ENCODE measurements at regions not wholly inside any gene's neighbourhood (a gene's known extent, or its start where the extent isn't known, plus 50 kb on each side); places are given as distances from the start of the nearest gene placed in this dataset.

DNA sequence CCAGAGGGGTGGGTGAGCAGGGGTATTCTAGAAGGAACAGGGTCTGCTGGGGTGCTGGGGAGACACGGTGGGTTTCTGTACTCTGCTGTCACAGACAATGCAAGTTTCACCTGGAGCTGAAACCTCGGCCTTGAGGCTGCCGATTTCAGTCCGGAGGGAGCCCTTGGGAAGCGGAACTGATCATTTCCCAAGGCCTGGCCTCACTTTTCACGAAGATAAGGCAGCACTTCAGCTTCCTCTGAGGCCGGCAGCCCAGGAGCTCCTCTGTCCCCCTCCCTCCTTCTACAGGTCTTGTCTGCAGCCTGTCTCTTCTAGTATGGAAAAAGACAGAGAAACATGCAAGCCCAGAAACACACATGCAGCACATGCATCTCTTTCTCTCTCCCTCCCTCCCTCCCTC, 242.1 kb downstream of the CDC5L start:
- ATAC-seq: no peak
- no peak for DNase-seq
- no peaks in the 10 kb centered on the region for H3K36me3 Mint-ChIP-seq (ENCODE audit: low read depth)
- peaks cover 18% of the 10 kb centered on the region for H3K4me1 Mint-ChIP-seq
- H3K9me3 ChIP-seq (ENCODE audit: control insufficient read depth, low read length, poor library complexity, severe bottlenecking): no peaks in the 10 kb centered on the region
- no peak overlapping the region for H3K4me3 Mint-ChIP-seq
- H3K27ac Mint-ChIP-seq: peak overlapping the region; percentile 8
- H3K27me3 Mint-ChIP-seq: peaks cover 17% of the 10 kb centered on the region

DNA sequence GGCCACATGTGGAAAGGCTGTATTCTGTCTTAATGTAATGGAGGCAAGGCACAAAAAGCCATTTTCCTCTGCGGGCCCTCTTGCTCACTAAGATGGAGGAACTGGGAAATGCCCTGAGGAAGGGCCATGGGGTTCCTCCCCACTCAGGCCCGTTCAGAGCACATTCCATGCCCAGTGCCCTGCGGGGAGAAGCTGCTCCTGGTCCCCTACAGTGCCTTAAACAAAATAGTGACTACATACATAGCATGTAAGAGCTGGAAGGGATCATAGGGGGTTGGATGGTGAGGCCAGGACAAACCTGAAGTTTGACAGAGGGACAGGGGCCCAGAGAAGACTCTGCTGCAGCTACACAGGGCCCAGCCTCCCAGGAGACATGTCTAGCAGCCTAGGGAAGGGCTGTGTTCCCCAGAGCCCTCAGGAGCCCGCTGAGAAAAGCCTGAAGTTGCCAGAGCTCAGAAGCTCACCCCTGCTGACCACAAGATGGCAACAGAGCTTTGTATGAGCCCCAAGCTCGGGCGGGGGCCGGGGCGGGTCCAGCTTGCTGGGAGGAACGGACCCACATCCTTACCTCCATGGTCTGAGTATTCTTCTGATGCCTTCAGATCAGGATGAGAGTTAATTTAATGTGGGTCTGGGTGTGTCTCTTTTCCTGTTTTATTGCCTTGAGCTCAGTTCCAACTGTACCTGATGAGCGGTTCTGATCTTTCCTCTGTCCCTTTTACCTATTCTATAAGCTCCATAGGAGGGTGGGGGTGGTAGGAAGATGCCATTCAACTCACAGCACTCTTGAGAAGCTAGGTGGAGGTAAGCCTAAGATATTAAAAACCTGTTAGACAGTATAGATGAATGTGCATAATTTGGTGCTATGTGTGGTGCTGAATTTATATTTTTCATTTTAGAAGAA, 242.9 kb downstream of the CDC5L start:
- peak in 1 of 3 donors; percentile 8 for DNase-seq
- Mint-ChIP-seq H3K4me1 (peaks cover 19% of the 10 kb centered on the region), H3K27ac (peak overlapping the region; percentile 8), H3K27me3 (peaks cover 20% of the 10 kb centered on the region), H3K36me3 (ENCODE audit: low read depth) (no peaks in the 10 kb centered on the region), H3K4me3 (no peak overlapping the region)
- H3K9me3 ChIP-seq (ENCODE audit: control insufficient read depth, low read length, poor library complexity, severe bottlenecking): no peaks in the 10 kb centered on the region
- peak; percentile 54 for ATAC-seq

DNA sequence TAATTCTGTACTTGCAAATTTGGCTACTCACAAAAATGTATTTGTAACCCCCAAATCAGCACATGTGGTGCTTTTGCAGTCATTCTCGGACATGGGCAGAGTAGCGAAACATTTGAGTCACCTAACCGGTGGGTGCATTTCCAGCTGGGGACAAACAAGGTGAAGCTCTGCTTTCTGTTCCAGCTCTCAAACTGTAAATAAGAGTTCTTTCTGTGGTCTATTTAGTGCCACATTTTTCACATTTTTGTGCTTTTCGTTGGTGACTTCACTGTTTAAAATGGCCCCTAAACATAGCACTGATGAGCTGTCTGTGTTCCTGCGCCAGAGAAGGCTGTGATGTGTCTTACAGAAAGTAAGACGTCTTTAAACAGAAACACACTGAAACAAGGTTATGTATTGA, 244.5 kb downstream of the CDC5L start:
- no peaks in the 10 kb centered on the region for H3K36me3 Mint-ChIP-seq (ENCODE audit: low read depth)
- H3K9me3 ChIP-seq (ENCODE audit: control insufficient read depth, low read length, poor library complexity, severe bottlenecking): no peaks in the 10 kb centered on the region
- no peak overlapping the region for H3K4me3 Mint-ChIP-seq
- peaks cover 30% of the 10 kb centered on the region for H3K27me3 Mint-ChIP-seq
- peaks cover 14% of the 10 kb centered on the region for H3K4me1 Mint-ChIP-seq
- H3K27ac Mint-ChIP-seq: no peak overlapping the region
- DNase-seq: no peak
- ATAC-seq: no peak

DNA sequence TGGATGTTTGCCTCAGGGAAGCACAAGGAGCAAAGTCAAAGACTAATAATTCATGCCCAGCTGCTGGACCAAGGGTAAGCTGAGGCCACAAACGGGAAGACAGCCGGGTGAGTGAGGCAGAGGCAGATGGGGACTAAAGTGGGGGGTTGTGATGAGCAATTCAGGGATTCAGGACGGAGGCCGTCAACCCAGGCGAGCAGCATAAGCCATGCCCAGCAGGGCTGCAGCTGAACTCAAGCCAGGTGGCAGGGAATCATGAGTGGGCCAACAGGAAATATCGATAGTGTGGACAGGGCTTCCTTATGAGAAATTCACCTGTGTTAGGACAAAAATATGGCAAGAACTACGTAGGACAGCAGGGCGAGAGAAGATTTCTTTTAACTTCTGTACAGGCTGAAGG, 246.8 kb downstream of the CDC5L start:
- H3K4me3 Mint-ChIP-seq: no peak overlapping the region
- no peaks in the 10 kb centered on the region for H3K36me3 Mint-ChIP-seq (ENCODE audit: low read depth)
- no peaks in the 10 kb centered on the region for H3K9me3 ChIP-seq (ENCODE audit: control insufficient read depth, low read length, poor library complexity, severe bottlenecking)
- ATAC-seq (no peak), DNase-seq (no peak)
- peaks cover 30% of the 10 kb centered on the region for H3K27me3 Mint-ChIP-seq
- peaks cover 13% of the 10 kb centered on the region for H3K4me1 Mint-ChIP-seq
- no peak overlapping the region for H3K27ac Mint-ChIP-seq

DNA sequence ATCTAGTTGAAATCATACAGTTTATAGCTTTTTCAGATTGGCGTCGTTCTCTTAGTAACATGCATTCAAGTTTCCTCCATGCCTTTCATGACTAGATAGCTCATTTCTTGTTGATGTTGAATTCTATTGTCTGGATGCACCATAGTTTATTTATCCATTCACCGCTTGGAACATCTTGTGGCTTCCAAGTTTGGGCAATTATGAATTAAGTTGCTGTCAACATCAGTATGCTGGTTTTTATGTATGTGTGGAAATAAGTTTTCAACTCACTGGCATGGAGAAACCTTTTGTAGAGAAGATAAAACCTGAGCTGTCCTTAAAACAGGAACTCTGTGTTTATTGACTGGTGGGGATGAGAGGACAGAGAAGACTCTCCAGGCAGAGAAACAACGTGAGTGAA, 248.0 kb downstream of the CDC5L start:
- no peaks in the 10 kb centered on the region for H3K36me3 Mint-ChIP-seq (ENCODE audit: low read depth)

DNA sequence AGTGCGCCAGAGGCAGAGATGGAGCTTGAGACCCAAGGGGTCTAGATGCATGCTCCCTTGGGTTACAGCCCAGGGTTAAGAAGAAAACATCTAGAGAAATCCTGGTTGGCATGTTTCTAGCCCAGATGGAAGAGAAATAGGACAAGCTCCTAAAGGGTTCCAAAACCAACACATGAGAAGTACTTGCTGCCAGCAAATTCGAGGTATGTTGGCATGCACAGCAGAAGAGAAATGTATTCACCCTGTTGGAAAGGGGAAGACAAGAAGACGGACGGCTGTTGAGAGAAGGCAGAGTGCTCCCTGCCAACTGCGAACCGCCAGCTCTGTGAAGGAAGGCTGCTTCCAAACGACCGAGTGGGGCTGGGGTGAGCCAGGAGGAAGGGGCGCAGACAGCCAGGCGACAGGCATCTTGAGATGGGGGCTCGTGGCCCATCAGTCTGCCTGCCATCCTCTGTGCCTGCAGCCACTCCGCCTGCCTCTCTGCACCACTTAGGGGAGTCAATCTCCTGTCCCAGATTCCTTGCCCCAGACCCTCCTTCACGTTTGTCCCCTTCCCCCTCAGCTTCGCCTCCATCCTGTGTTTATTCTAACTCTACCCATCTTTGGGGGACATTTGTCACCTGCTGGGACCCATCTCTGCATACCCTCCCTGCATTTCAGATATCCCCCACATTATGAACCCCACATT, 249.2 kb downstream of the CDC5L start:
- Mint-ChIP-seq H3K27ac (no peak overlapping the region), H3K4me1 (peaks cover 2% of the 10 kb centered on the region), H3K27me3 (peaks cover 23% of the 10 kb centered on the region), H3K36me3 (ENCODE audit: low read depth) (no peaks in the 10 kb centered on the region), H3K4me3 (no peak overlapping the region)
- no peak for DNase-seq
- H3K9me3 ChIP-seq (ENCODE audit: control insufficient read depth, low read length, poor library complexity, severe bottlenecking): no peaks in the 10 kb centered on the region
- no peak for ATAC-seq

More for the DNA sequence above, 248.0 kb downstream of the CDC5L start:
- H3K9me3 ChIP-seq (ENCODE audit: control insufficient read depth, low read length, poor library complexity, severe bottlenecking): no peaks in the 10 kb centered on the region
- no peak overlapping the region for H3K4me3 Mint-ChIP-seq
- ATAC-seq: no peak
- peaks cover 7% of the 10 kb centered on the region for H3K4me1 Mint-ChIP-seq
- DNase-seq: no peak
- peaks cover 29% of the 10 kb centered on the region for H3K27me3 Mint-ChIP-seq
- no peak overlapping the region for H3K27ac Mint-ChIP-seq

DNA sequence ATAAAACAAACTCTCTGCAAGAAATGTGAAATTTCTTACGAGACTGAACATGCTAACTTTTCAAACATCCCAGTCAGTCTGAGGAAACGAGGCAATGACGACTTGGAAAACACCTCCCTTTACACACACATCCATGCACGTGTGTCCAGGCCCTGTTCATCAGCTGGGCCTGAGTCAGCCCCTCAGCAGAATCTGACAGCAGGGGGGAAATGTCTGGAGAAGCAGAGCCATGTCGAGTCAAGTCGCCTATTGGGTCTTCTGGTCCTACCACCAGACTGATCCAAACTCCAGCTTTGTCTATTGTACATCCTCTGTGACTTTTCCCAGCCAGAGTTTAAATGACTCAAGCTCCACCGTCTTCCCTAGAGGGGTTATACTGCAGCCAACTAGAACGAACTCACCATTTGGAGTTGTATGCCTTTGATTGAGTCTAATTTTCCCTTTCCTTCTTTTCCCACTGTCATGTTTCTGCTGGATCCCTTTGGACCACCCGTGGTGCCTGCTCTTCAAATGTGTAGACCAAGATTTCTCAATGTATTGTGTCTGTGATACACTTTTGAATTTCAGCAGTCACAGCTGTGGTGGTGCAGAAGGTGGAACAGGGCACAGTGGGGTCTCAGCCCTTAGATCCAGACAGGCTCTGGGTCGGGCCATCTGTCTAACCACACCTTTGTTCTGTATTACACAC, 254.0 kb downstream of the CDC5L start:
- DNase-seq (no peak), ATAC-seq (no peak)
- peaks cover 2% of the 10 kb centered on the region for H3K4me1 Mint-ChIP-seq
- H3K27me3 Mint-ChIP-seq: peaks cover 13% of the 10 kb centered on the region
- H3K27ac Mint-ChIP-seq: no peak overlapping the region
- peaks cover 3% of the 10 kb centered on the region for H3K36me3 Mint-ChIP-seq (ENCODE audit: low read depth)
- H3K4me3 Mint-ChIP-seq: no peak overlapping the region
- no peaks in the 10 kb centered on the region for H3K9me3 ChIP-seq (ENCODE audit: control insufficient read depth, low read length, poor library complexity, severe bottlenecking)

DNA sequence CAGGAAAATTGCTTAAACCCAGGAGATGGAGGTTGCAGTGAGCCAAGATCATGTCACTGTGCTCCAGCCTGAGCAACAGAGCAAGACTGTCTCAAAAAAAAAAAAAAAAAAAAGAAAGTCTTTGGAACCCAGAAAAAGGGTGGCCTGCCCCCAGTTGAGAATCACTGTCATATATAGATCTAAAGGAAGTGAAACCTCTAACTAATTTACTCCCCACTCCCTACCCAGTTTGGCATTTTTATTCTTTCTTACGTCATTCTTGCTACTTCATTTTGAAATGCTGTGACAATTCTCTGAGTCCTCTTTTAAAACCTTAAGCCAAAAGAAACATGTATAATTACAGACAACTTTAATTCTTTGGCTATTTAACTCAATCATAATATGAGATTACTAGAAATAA, 254.8 kb downstream of the CDC5L start:
- Mint-ChIP-seq H3K4me3 (no peak overlapping the region), H3K4me1 (peaks cover 2% of the 10 kb centered on the region), H3K27ac (no peak overlapping the region), H3K27me3 (peaks cover 13% of the 10 kb centered on the region), H3K36me3 (ENCODE audit: low read depth) (peaks cover 3% of the 10 kb centered on the region)
- no peaks in the 10 kb centered on the region for H3K9me3 ChIP-seq (ENCODE audit: control insufficient read depth, low read length, poor library complexity, severe bottlenecking)
- no peak for DNase-seq
- ATAC-seq: no peak

DNA sequence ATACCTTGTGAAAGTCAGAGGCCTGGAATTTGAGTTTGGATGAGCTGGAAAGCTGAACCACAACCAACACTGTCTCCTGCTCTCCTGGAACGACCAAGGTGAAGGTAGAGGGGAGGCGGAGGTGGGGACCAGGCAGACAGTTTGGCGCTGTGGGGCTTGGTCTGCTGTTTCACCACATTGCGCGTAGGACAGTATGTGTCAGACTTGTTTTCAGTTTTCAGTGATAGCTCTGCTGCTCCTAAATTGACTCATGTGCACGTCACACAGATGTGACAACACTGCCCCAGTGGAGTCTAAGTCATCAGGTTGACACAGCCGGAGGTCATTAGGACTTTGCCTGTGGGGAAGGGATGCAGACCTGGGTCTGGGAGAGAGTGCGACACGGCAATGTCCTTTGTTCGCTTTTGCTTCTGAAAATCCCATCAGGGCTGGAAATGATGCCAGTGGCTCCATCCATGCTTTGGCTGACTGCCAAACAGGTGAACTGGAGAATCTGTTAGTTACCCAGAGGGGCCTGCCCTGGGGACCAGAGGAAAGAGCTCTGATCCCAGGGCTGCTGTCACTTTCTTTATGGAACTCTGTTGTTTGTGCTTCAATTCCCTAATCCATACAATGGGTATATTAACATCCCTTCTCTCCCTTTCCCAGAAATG, 255.5 kb downstream of the CDC5L start:
- H3K9me3 ChIP-seq (ENCODE audit: control insufficient read depth, low read length, poor library complexity, severe bottlenecking): no peaks in the 10 kb centered on the region
- Mint-ChIP-seq H3K4me3 (no peak overlapping the region), H3K36me3 (ENCODE audit: low read depth) (peaks cover 3% of the 10 kb centered on the region), H3K27ac (no peak overlapping the region), H3K4me1 (peaks cover 2% of the 10 kb centered on the region), H3K27me3 (peaks cover 13% of the 10 kb centered on the region)
- ATAC-seq (peak; percentile 40), DNase-seq (no peak)

DNA sequence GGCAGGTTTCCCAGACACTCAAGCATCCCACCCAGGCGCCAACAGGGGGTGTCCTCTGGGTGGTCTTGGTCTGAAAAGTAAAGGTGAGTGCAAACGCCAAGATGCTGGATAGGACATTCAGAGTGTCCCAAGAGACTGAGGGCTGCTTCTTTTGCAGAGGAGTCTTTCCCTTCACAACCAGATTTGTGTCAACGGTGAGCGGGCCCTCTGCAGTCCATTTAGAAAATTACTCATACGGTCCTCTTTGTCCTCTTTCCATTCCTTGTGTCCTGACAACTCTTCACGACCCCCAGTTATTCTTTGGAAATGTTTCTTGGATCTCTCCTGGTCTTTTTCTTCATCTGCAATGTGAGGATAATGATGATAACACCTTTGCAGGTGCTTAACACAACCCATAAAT, 257.8 kb downstream of the CDC5L start:
- peaks cover 13% of the 10 kb centered on the region for H3K27me3 Mint-ChIP-seq
- H3K9me3 ChIP-seq (ENCODE audit: control insufficient read depth, low read length, poor library complexity, severe bottlenecking): no peaks in the 10 kb centered on the region
- peaks cover 3% of the 10 kb centered on the region for H3K36me3 Mint-ChIP-seq (ENCODE audit: low read depth)
- no peak overlapping the region for H3K27ac Mint-ChIP-seq
- DNase-seq: no peak
- no peak overlapping the region for H3K4me3 Mint-ChIP-seq
- H3K4me1 Mint-ChIP-seq: peaks cover 2% of the 10 kb centered on the region
- ATAC-seq: no peak

DNA sequence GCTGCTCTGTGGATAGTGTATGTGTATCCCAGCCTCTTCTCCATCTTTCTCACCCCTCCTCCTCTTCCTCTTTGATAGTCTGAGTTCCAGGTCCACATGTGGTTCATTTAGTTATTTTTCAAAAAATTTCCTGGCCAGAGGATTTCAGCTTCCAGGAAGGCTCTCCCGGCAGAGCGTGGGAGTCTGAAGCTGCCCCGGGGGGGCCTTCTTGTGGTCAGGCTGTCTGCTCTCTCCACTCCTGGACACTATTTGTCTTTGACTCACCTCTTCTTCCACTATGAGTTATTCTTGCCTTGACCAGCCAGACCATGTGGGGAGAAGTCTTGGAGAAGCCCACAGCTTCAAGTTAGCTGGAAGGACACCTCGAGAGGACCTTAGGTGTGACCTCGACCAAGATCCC, 258.8 kb downstream of the CDC5L start:
- no peaks in the 10 kb centered on the region for H3K9me3 ChIP-seq (ENCODE audit: control insufficient read depth, low read length, poor library complexity, severe bottlenecking)
- ATAC-seq (no peak), DNase-seq (no peak)
- Mint-ChIP-seq H3K27me3 (peaks cover 13% of the 10 kb centered on the region), H3K27ac (peak overlapping the region; percentile 65), H3K4me3 (no peak overlapping the region), H3K36me3 (ENCODE audit: low read depth) (peaks cover 3% of the 10 kb centered on the region), H3K4me1 (peaks cover 4% of the 10 kb centered on the region)

DNA sequence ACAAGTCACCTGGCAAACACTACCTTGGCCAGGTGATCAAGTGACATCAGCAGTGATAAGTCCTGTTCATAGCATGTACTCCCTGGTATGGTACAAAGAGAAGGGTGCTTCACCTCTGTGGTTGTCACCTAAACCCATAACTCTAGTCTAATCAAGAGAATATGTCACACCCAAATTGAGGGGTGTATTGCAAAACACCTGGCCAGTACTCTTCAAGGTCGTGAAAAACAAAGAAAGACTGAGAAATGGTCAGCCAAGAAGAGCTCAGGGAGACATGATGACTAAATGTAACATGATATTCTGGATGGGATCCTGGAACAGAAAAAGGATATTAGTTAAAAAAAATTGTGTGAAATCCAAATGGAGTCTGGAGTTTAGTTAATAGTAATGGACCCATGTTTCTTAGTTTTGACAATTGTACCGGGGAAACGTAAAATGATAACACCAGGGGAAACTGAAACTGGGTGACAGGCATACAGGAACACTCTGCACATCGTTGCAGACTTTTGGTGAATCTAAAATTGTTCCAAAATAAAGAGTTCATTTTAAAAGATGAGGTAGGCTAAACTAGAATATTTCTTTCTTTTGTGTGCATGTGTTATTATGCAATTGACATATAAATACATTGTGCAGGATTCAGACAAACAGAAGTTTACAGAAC, 262.0 kb downstream of the CDC5L start:
- no peak for ATAC-seq
- H3K4me1 Mint-ChIP-seq: peaks cover 2% of the 10 kb centered on the region
- no peak overlapping the region for H3K27ac Mint-ChIP-seq
- DNase-seq: no peak
- no peak overlapping the region for H3K4me3 Mint-ChIP-seq
- no peaks in the 10 kb centered on the region for H3K27me3 Mint-ChIP-seq
- H3K36me3 Mint-ChIP-seq (ENCODE audit: low read depth): no peaks in the 10 kb centered on the region
- H3K9me3 ChIP-seq (ENCODE audit: control insufficient read depth, low read length, poor library complexity, severe bottlenecking): no peaks in the 10 kb centered on the region

Data from T-helper 17 cell (primary cell).